Large intestine (tissue), 3 donors: ENCODE measurements at regions not wholly inside any gene's neighbourhood (a gene's known extent, or its start where the extent isn't known, plus 50 kb on each side); places are given as distances from the start of the nearest gene placed in this dataset.

Experiments
- DNase-seq, 2 donors: peaks; one replicate each; pipeline versions ENCODE4 v3.0.0 to v3.0.0-alpha.2; 2013
- H3K27ac ChIP-seq: one replicate; pipeline ENCODE4 v1.5.1; 2013; ENCODE audit warnings: low read length
- H3K27me3 ChIP-seq: 2 replicates; pipeline ENCODE4 v1.6.1; 2013; ENCODE audit warnings: low read length; ENCODE audit not compliant: control insufficient read depth, insufficient read depth
- H3K36me3 ChIP-seq: 2 replicates; pipeline ENCODE4 v1.6.1; 2013; ENCODE audit warnings: low read length; ENCODE audit not compliant: control insufficient read depth, insufficient read depth
- H3K4me1 ChIP-seq: one replicate; pipeline ENCODE4 v1.6.1; 2013; ENCODE audit warnings: low read length; ENCODE audit not compliant: control insufficient read depth, insufficient read depth
- H3K4me3 ChIP-seq: one replicate; pipeline ENCODE4 v1.5.1; 2013; ENCODE audit warnings: low read length
- H3K9me3 ChIP-seq: one replicate; pipeline ENCODE4 v1.6.1; 2013; ENCODE audit warnings: mild to moderate bottlenecking, low read depth, low read length, moderate library complexity; ENCODE audit not compliant: control insufficient read depth
- WGBS: methylation state at CpG from one replicate; pipeline ENCODE4 v1.1.5; 2013; ENCODE audit warnings: low lambda C conversion rate; ENCODE audit not compliant: insufficient coverage; 5-methylcytosine and 5-hydroxymethylcytosine counted together

DNA sequence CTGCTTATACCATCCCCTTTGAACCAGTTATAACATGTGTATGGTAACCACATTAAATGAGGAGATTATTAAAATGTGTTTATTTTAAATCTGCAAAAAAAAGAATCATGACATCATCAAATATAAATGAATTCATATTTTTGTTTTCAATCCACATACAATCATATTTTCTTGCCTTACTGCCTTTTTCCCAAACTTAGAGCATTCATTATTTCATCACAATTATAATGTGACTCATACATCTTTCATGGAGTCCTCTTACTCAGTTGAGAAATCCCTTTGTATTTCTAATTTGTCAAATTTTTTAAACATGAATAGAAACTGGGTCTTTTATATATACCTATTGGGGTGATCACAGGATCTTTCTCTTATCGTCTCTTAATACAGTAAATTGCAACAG lies 909.6 kb downstream of the DSC3 start:
- no peak for DNase-seq

DNA sequence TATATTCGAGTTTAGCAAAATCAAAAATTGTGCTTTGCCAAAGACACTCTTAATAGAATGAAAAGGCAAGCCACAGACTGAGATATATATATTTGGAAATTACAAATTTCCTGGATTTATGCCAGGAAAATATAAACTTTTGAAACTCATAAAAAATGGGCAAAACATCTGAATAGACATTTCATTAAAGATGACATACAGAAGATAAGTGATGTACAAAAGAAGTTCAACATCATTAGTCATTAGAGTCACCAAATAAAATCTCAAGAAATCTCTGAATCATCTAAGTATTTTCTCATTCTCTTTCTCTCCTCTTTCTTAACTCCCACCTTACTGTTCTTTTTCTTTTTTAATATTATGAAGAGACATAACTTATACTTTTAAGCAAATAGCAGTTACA lies 921.1 kb downstream of the DSC3 start:
- Histone ChIP-seq H3K36me3 (no peaks in the 10 kb centered on the region), H3K4me1 (no peaks in the 10 kb centered on the region), H3K9me3 (no peaks in the 10 kb centered on the region), H3K4me3 (no peak overlapping the region), H3K27ac (no peak overlapping the region), H3K27me3 (no peaks in the 10 kb centered on the region)
- no peak for DNase-seq
- WGBS, result 100% methylated on average over 1 of the region's 1 CpG

More for the DNA sequence above, 909.6 kb downstream of the DSC3 start:
- no CpG with 5 or more reads among the region's 1 CpG for WGBS
- H3K9me3 ChIP-seq, result no peaks in the 10 kb centered on the region
- H3K27me3 ChIP-seq, result no peaks in the 10 kb centered on the region
- H3K27ac ChIP-seq, result no peak overlapping the region
- no peak overlapping the region for H3K4me3 ChIP-seq
- H3K4me1 ChIP-seq, result no peaks in the 10 kb centered on the region
- no peaks in the 10 kb centered on the region for H3K36me3 ChIP-seq

DNA sequence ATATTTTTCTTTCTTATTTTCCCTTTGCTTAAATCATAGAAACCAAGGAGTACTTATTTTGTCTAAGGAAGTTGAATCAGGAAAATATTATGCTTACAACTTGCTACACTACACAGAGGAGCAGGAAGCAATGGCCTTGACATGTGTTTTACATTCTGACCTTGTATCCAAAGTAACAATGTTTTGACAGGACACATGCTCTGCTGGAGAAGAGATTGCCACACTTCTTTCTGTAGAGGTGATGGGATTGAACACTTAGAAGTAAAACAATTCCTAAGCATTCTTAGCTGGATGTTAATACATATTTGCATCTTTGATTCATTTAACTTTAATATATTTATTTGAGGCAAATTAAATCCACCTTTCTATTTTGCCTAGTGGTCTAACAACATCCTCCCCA lies 929.1 kb downstream of the DSC3 start:
- H3K36me3 ChIP-seq, result no peaks in the 10 kb centered on the region
- DNase-seq, result no peak
- H3K4me1 ChIP-seq, result no peaks in the 10 kb centered on the region
- H3K9me3 ChIP-seq, result no peaks in the 10 kb centered on the region
- H3K27me3 ChIP-seq, result no peaks in the 10 kb centered on the region
- no peak overlapping the region for H3K4me3 ChIP-seq
- H3K27ac ChIP-seq, result no peak overlapping the region

DNA sequence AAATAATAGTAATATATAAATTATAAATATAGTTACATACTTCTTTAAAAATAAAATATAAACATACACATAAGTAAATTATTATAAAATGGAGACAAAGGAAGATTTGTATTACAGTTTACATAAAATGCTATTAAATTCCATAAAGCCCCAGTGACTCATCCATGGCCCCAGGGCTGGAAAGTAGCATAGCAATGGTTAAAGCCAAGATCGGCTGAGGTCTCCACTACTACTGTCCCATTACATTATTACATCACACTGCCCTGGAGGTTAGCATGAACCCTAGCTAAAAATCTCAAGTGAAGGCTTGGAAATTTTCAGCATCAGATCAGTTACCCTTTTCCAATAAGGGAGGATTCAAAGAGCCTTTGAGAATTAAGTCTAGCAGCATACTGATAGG lies 936.2 kb downstream of the DSC3 start:
- no peak for DNase-seq
- Histone ChIP-seq H3K36me3 (no peaks in the 10 kb centered on the region), H3K4me1 (no peaks in the 10 kb centered on the region), H3K27me3 (no peaks in the 10 kb centered on the region), H3K9me3 (no peaks in the 10 kb centered on the region), H3K4me3 (no peak overlapping the region), H3K27ac (no peak overlapping the region)
- WGBS, result no CpG with 5 or more reads among the region's 1 CpG

DNA sequence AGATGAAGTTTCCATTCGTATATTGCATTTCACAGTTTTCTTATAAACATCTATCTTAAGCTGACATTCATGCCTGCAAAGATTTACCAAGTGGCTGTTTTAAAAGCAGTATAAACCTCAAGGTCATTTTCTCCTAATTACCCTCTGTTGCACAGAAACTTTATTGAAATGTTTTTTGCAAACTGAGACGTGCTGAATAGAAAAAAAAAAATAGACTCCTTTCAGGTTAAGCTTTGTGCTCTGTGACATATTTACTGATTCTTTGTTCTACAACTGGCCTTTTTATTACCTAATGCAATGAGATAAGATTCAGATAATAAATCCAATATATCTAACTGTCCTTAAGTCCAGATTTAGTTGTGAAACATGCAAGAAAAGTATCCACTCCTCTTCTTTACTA lies 938.7 kb downstream of the DSC3 start:
- WGBS, result 11% methylated on average over 1 of the region's 2 CpGs
- H3K4me3 ChIP-seq, result no peak overlapping the region

DNA sequence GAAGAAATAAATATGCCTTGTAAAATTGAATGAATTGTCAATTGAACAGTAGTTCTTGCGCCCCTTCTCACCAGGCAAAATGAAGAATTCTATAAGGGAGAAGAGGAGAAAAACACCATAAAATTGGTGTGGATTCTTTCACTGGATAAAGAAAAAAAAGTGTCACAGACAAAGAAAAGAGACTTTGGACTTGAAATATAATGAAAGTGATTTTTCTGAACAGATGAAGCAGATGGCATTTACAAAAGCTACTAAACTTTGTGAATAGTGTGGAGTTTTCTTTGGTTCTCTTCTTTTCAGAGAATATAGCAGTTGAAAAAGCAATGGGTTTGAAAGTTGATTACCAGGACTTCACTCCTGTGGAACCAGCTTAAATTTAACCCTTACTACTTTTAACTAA lies 945.7 kb downstream of the DSC3 start:
- no peaks in the 10 kb centered on the region for H3K9me3 ChIP-seq
- no peak for DNase-seq
- no peaks in the 10 kb centered on the region for H3K4me1 ChIP-seq
- H3K36me3 ChIP-seq, result no peaks in the 10 kb centered on the region
- H3K4me3 ChIP-seq, result no peak overlapping the region
- no peak overlapping the region for H3K27ac ChIP-seq
- H3K27me3 ChIP-seq, result no peaks in the 10 kb centered on the region
- 86% methylated on average over 1 of the region's 1 CpG for WGBS

More for the DNA sequence above, 938.7 kb downstream of the DSC3 start:
- H3K36me3 ChIP-seq, result no peaks in the 10 kb centered on the region
- H3K4me1 ChIP-seq, result no peaks in the 10 kb centered on the region
- no peaks in the 10 kb centered on the region for H3K27me3 ChIP-seq
- H3K9me3 ChIP-seq, result no peaks in the 10 kb centered on the region
- DNase-seq, result no peak
- H3K27ac ChIP-seq, result no peak overlapping the region

DNA sequence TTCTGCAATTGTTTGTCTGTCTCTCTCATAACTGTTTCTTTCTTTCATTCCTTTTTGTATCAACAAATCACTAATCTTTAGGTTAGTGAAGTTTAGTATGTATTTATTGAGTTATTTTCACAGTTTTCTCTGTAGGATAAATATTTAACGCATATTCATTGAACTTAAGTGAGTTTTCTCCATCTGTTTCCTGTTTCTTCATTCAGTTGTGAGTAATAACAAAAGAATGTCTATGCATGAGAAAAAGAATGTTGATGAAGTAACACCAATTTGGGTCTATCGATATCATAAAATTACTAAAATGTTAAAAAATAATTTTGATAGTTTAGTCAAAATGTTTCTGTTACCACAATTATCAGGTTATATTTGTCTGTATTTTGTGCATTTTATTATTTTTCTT lies 948.0 kb downstream of the DSC3 start:
- Histone ChIP-seq H3K9me3 (no peaks in the 10 kb centered on the region), H3K36me3 (no peaks in the 10 kb centered on the region), H3K4me1 (no peaks in the 10 kb centered on the region), H3K27me3 (no peaks in the 10 kb centered on the region), H3K4me3 (no peak overlapping the region), H3K27ac (no peak overlapping the region)
- WGBS, result 75% methylated on average over 1 of the region's 2 CpGs
- no peak for DNase-seq

DNA sequence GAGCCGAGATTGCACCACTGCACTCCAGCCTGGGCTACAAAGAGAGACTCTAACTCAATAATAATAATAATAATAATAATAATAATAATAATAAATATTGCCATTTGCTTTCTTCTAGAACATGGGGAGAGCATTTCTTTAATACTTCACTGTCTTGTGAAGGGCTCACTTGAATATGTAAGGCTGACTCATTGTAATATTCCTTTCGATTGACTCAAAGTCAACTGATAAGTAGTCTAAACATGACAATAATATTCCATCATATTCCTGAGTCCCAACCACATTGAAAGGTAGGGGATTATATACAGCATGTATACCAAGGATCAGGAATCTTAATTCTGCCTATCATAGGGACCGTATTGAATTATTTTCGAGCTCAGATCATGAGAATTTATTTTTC lies 949.2 kb downstream of the DSC3 start:
- no peaks in the 10 kb centered on the region for H3K36me3 ChIP-seq
- H3K9me3 ChIP-seq, result no peaks in the 10 kb centered on the region
- H3K27me3 ChIP-seq, result no peaks in the 10 kb centered on the region
- no peak overlapping the region for H3K4me3 ChIP-seq
- no peak overlapping the region for H3K27ac ChIP-seq
- DNase-seq, result no peak
- H3K4me1 ChIP-seq, result no peaks in the 10 kb centered on the region
- WGBS, result 80% methylated on average over 1 of the region's 4 CpGs

- H3K27me3 ChIP-seq, result no peaks in the 10 kb centered on the region
- DNase-seq, result no peak
- H3K9me3 ChIP-seq, result no peaks in the 10 kb centered on the region
- no peak overlapping the region for H3K27ac ChIP-seq
- no peaks in the 10 kb centered on the region for H3K36me3 ChIP-seq
- H3K4me3 ChIP-seq, result no peak overlapping the region
- no peaks in the 10 kb centered on the region for H3K4me1 ChIP-seq
Observed at GRCh38 chr18:30088238-30089015, 954.1 kb downstream of the DSC3 start.

- Histone ChIP-seq H3K36me3 (no peaks in the 10 kb centered on the region), H3K9me3 (no peaks in the 10 kb centered on the region), H3K4me3 (no peak overlapping the region), H3K4me1 (no peaks in the 10 kb centered on the region), H3K27me3 (no peaks in the 10 kb centered on the region), H3K27ac (no peak overlapping the region)
- no peak for DNase-seq
- no CpG with 5 or more reads among the region's 1 CpG for WGBS
Observed at GRCh38 chr18:30086351-30086750, 956.2 kb downstream of the DSC3 start.

GRCh38 chr18:30081122-30081521 lies 961.4 kb downstream of the DSC3 start:
- no peaks in the 10 kb centered on the region for H3K36me3 ChIP-seq
- H3K27me3 ChIP-seq, result no peaks in the 10 kb centered on the region
- H3K9me3 ChIP-seq, result peaks cover 4% of the 10 kb centered on the region
- H3K27ac ChIP-seq, result no peak overlapping the region
- H3K4me3 ChIP-seq, result no peak overlapping the region
- H3K4me1 ChIP-seq, result no peaks in the 10 kb centered on the region
- DNase-seq, result no peak
